ENCODE measurements at regions not wholly inside any gene's neighbourhood (a gene's known extent, or its start where the extent isn't known, plus 50 kb on each side); places are given as distances from the start of the nearest gene placed in this dataset.
"Not testable (repeated sequence)": the region's sequence is repeated elsewhere in the genome, so short reads cannot be mapped to it uniquely, and the experiment has no call there.

DNA sequence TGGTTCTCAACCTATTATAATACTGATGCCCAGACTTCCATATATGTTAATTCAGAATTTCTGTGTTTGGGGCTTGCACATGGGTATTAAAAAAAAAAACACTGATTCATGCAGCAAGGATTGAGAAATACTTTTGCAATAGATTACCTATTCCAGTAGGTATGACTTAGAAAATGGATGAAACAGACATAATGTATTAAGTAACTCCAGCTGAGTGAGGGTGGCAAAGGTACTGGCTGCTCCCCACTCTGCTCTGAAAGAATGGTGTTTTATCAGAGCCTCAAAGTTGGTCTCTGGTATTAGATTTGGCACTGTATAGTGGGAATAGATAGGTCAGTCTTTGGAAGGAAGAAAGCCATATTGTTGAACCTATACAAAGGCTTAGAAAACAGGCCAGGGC, 234.3 kb upstream of the FOLH1 start:
- DNase-seq, result no peak

DNA sequence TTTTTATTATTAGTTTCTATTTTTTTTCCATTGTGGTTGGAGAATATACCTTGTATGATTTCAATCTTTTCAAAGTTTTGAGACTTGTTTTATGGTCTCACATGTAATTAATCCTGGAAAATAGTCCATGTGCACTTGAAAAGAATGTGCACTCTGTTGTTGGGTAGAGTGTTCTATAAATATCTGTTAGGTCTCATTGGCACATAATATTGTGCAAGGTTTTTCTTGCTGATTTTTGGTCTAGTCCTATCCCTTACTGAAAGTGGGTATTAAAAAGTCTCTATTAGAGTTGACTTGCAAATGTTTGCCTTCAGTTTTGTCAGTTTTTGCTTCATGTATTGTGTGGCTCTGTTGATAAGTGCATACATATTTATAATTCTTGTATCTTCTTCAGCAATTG, 231.5 kb upstream of the FOLH1 start:
- not testable (repeated sequence) for DNase-seq

DNA sequence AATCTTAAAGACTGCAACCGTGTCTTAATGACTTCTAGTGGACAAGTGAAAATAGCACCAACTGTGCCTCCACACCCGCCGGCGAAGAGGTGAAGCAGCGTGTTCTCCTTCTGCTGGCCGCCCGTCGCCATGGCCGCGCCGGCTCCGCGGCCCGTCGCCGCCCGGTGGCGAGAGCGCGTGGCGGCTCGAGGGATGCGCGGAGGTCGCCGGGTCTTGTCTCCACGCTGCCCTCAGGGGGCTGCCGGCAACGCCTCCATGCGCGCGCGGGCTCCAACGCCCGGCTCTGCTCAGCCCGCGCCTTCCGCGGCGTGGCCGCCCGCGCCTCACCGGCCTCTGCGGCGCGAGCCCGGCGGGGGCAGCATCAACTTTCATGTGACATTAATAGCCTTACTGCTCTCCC, 225.9 kb upstream of the FOLH1 start:
- DNase-seq, result not testable (repeated sequence)

DNA sequence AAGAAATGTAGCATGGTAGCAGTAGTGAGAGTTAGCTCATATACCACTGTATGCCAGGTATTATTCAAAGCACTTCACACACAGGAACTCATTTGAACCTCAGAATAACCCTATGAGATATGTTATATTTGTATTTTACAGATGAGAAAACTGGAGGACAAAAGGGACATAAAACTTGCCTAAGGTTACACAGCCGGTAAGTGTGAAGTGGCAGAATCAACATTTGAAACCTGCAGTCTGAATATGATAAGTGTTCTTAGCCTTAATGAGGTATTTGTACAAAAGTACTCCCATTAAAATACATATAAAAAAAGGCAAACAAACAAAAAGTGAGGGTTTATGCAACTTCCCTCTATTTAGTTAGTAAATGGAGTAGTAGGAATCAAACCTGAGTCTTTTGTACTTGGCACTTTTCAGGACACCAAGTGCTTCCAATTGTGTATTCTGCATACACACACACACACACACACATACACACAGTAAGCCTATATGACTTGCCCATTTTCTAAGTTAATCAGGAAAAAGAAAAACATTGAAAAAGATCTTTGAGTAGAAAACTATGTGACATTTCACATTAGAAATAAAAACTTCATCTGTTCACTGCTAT, 223.9 kb upstream of the FOLH1 start:
- DNase-seq, result no peak

DNA sequence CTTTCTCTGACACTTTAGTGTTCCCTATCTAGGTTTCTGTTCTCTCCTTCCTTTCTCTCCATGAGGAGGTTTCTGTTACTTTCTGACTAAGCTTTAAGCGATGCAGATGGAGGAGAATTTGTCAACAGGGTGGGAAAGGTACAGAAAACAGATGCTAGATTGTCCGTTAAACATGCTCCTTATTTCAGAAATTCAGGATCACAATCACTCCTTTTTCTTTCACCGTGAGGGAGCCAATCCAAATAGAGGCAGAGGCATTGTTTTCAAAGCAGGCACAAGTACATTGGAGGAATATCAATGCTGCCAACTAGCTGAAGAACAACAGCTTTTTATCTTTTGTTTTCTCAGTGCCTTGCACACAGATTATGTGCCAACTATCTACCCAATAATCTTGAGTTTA, 215.7 kb upstream of the FOLH1 start:
- peak in 1 of 2 donors; percentile 47 for DNase-seq

DNA sequence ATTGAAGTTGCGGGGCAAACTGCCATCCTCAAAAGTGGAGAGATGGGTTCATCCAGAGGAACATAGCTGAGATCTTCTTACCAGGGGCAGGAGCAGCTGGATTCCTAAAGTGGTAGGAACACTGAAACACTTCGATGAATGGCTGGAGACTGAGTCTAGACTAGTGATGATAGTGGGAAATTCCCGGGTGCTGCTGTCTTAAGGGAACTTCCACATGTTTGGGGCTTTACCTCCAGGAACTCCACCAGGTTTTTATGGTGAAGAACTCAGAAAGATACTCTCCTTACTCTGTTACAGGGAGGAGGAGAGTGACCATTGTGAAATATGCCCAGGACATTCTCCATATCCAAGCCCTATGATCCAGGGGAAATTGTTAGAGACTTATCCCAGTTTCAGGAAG, 210.5 kb upstream of the FOLH1 start:
- not testable (repeated sequence) for DNase-seq

DNA sequence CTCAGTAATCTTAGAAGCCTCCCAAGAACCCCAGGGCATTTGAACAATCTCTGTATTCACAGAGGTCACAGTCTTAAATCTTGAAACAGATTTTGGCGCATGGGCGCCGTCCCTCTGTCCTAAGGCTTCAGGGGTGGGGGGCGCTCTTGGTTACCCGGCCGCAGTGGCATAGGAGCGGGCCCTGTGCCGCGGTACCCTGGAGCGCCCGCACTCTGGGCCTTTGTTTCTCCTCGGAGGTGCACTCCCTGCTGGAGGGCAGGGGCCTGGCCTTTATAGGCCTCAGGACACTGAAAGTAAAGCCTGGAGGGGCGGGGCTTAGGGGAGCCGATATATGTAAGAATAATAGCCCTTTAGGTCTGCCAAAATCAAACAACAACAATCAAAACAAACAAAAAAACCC, 197.3 kb upstream of the FOLH1 start:
- DNase-seq, result no peak

DNA sequence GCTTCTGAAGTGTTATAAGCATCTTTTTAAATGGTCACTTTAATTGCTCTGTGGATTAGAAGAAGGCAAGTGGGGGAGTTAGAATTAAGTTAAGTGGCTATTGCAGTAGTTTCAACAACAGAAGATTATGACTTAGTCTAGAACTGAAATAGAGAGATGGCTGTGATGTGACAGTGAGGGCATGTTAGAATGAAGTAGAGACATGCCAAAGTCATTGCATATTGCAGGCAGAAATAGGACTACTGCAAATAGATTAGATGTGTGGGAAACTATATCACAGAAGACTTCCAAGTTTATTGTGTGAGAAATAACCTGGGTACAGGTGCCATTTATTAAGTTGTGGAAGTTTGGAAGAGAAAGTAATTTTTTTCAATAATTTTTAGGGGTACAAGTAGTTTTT, 187.4 kb upstream of the FOLH1 start:
- DNase-seq, result not testable (repeated sequence)

DNA sequence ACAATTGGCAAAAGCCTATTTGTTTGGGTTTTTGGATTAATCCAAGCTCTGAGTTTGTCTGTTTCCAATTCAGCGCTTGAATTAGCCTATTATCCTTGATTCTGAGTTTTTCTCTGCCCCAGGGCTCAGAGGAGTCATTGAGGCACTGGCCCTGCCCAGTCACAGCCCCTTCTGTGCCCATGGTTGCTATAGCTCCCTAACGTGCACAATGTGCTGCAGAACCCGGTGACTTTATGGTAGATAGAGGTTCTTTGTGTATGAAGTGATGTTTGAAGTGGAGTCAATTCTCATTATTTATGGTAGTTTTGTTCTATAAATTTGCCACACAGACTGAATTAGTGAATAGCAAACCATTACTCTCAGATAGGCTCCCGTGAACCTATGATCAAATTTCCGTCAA, 182.0 kb upstream of the FOLH1 start:
- DNase-seq, result not testable (repeated sequence)

DNA sequence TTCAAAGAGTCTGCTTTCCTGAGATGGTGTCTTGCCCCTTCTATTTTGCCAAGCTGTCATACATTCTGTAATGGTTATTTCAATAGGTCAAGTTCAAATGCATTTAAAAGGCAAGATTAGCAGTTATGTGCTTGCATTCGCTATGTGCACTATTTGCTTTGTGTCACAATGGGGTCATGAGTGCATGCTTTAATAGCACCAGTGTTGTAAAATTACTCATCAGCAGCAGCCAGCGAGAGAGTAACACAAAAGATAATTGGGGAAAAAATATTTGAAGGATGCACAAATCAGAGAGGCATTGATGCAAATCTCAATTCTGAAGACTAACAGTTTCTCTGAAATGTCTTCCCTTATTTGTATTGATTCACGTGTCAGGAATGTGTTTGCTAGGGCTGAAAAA, 180.7 kb upstream of the FOLH1 start:
- not testable (repeated sequence) for DNase-seq

DNA sequence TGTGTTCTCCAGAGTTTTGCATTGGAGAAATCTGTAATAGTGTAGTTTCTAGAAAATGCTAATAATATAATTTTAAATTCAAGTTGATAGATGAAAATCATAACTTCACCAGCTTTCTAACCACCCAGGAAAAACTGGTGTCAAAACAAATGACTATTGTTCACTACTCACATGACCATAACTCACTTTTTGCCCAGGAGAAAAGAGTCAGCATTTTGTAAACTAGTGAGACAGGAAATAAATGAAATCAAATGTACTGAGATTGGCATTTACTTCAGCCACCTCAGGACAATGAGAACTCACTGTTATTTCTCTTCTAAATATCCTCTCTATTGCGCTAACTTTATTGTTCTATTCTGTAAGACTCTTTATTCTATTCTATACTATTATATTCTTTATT, 176.0 kb upstream of the FOLH1 start:
- DNase-seq, result not testable (repeated sequence)

DNA sequence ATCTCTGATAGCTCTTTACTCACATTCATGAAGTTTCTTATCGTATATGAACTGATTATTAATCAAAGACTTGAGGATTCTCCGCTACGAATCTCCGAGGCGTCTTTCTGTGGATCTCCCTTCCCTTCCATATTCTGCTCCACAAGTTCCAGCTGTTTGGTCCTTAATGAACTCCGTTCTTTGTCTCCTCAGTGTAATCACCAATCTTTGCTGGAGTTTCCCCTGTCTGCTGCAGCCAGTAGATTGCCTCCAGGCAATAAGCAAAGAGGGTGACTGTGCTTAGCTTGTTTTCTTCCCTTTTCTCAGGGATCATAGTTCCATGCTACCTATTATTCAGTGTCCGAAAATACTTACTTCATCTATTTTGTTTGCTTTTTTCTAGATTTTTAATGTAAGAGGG, 169.6 kb upstream of the FOLH1 start:
- no peak for DNase-seq

DNA sequence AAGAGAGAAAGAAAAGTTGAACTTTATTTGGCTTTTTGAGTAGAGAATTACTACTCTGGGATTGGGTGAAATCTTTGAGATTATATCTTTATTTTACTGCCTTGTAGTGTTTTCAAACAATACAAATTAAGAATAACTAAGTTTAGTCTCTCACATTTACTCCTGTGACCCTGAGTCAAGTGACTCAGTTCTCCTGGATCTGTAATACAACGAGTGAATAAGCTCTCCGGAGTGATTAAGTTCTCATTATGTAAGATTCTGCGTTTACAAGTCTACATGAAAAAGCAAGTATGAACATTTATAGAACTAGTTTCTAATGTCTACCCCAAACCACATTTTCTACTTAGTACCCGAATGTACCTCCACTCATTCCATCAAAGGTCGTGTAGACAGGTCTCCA, 165.5 kb upstream of the FOLH1 start:
- DNase-seq, result not testable (repeated sequence)

DNA sequence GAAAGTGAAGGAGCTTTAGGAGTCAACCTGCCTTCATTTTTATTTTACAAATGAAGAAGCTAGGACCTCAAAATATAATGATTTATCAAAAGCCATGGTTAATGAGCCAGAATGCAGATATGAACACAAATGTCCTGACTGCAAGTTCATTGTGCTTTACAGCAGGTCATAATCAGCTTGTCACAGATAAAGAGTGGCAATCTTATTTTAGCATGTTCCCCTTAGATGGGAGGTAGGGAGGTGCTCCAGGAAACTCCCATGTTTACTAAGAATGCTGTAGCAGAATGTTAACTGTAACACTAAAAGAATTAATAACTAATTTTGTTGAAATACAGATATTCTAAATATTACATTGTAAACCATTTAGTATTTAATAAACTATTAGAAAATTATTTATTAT, 165.0 kb upstream of the FOLH1 start:
- not testable (repeated sequence) for DNase-seq

DNA sequence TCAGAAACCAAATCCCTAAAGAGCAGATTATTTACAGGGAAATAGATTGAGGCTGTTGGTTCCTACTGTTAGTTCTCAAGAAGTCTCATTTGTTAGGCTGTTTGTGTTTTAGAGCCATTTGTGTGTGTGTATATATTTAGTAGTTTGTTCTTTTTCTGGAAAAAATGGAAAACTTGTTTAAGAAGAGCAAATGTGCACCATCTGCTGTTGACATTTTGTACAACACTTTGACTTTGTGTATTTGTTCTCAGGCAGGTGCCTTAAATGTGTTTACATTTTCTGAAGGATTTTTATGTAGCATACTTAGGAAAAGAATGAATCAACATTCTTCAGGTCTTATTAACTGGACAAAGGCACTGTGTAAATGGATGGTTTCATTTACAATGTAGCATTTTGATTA, 163.7 kb upstream of the FOLH1 start:
- not testable (repeated sequence) for DNase-seq

DNA sequence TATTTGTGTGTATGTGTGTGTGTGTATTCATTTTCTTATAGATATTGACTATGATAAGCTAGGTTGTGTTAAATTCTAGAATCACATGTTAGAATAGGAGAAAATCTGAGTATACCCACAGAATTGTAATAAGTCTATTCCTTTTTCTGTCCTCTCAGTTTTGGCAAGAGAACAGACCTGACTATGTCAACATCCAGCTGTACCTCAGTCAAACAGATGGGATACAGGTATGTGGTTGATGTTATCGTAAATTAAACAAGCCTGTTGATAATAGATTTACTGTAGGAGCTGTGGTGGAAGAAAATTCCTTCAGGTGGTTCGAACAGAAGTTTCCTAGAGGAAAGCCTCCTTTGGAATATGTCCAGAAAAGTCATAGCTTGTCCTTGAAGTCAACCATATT, 160.2 kb upstream of the FOLH1 start:
- DNase-seq, result not testable (repeated sequence)

DNA sequence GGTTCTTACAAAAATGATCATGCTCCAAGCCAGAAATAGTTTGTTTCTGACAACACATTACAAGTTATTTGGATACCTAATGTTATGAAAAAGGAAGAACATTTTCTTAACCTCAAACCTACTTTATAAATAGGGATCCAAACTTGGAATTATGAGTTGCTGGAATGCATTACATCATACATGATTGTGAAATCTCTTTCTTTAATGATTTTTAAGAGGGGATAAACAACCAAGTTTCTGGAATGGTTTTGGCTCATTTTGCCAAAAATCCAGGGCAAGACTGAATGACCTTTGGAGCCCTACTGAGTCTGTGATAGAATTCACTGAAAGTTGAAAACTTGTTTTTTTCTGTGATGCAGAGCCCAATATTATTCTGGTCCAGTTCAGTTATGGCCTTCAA, 157.0 kb upstream of the FOLH1 start:
- not testable (repeated sequence) for DNase-seq

DNA sequence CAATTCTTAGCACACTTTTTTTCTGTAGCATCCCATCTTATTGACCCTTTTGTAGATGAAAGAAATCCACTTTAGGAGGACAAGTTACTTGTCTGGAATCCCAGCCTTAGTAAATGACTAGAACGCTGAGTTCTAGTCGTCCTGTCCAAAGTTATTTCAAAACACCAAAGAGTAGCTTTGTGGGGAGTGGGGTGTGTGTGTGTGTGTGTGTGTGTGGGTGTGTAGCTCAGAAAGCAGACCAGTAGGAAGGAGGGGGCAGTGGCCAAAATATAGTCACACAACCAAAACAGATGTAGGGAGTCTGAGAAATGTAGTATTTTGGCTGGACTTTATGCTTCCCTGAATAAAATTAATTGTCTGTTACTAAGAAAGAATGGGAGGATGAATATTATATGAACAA, 154.6 kb upstream of the FOLH1 start:
- not testable (repeated sequence) for DNase-seq

DNA sequence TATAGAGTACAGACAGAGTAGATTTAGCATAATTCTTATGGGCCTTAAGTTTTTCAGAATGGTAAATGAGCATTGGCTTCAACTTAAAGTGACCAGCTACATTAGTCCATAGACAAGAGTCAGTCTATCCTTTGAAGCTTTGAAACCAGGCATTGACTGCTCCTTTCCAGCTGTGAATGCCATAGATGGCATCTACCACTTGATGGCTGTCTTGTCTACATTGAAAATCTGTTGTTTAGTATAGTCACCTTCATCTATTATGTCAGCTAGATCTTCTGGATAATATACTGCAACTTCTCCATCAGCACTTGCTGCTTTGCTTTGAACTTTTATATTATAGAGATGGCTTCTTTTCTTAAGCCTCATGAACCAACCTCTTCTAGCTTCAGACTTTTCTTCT, 146.1 kb upstream of the FOLH1 start:
- not testable (repeated sequence) for DNase-seq

DNA sequence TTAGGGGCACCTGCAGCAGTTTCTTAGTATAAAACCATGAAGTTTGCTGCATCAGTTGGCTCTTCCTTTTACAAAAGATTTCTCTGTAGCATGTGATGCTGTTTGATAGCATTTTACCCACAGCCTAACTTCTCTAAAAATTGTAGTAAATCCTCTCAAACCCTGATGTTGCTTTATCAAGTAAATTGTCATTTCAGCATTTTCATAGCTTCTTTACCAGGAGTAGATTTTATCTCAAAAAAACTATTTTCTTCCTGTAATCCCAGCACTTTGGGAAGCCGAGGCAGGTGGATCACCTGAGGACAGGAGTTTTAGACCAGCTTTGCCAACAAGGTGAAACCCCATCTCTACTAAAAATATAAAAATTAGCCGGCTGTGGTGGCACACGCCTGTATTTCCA, 144.5 kb upstream of the FOLH1 start:
- not testable (repeated sequence) for DNase-seq

DNA sequence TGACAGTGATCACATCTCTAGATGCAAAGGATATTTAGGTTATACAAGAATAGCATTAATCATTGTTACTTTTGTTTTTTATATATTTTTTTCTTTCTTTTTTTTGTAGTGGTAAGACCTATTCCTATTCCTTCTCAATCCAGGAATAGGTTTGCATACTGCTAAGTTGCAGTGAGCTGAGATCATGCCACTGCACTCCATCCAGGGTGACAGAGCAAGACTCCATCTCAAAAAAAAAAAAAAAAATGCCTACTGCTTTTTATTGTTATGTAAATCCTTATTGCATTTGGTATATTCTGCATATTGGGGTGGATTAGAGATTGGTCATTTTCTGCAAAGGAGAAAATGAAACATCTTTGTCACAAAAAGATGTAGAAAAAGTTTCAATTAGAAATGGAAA, 138.2 kb upstream of the FOLH1 start:
- not testable (repeated sequence) for DNase-seq

DNA sequence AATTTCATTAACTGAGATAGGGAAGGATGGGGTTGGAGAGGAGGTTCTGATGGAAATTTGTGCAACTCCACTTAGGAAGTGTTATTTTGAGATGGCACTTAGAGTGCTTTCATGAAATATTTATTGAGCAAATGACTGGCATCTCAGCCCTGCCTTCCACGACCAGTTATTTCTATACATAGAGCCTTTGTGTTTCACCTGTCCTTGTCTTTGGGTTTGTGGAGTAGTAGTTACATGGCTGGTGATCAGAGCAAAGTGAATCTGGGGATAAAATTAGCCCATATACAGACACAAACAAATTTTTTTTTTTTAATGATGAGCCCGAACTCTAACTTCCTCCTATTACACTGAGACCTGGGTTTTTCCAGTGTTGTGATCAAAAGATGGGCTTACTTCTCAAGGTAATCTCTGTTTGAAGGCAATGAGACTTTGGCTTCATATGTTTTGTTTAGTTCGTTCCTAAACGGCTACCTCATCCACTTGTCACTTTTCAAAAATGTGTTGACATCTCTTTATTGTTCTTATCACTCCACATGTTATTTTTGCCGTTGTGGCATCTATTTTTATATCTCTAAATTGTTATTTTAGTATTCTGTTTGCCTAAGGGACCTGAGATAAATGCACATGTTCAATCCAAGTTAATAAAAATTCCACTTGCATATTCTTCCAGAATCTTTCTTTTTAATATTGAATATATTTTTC, 120.2 kb upstream of the FOLH1 start:
- DNase-seq, result not testable (repeated sequence)

DNA sequence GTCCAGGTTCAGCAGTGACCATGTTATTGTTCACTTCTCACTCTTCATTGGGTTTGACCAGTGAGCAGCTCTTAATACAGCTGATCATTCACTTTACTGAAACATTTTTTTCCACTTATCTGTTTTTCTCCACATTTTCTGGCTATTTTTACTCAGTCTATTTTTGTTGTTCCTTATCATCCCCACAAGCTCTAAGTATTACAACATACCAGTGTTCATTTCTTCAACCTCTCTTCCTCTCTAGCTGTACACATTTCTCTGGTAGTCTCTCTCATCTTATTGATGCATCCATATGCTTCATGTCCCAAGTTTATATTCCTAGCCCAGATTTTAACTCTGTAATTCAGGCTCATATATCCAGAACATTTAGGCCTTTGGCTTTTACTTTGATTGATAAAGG, 119.4 kb upstream of the FOLH1 start:
- not testable (repeated sequence) for DNase-seq

DNA sequence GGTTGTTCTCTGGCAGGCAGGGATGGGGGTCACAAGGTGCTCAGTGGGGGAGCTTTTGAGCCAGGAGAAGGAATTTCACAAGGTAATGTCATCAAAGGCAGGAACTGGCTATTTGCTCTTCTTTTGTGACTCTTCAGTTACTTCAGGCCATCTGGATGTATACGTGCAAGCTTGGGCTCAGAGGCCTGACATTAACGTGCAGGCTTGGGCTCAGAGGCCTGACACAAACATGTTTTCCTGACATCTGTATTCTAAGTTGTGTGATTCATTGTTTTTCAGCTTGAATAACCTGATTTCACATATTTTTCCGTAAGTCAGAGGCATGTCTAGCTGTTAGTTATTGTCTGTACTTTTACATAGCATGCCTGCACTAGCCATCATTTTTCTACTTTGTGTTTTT, 118.2 kb upstream of the FOLH1 start:
- DNase-seq, result not testable (repeated sequence)

DNA sequence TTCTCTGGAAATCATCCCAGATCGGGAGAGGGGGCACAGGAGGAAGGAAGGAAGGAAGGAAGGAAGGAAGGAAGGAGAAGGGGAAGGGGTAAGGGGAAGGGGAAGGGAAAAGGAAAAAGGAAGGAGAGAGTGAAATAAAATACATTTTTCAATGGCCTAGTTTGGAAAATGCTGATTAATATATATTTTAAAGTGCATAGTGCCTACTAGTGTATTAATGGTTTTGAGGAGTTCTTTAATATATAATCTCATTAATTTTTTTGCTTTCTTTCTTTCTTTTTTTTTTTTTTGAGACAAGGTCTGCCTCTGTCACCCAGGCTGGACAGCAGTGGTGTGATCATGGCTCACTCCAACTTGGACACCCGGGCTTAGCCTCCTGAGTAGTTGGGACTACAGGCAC, 107.8 kb upstream of the FOLH1 start:
- no peak for DNase-seq

All from hippocampal formation (tissue), 2 donors.